GM18498 (cell line): ENCODE measurements at regions not wholly inside any gene's neighbourhood (a gene's known extent, or its start where the extent isn't known, plus 50 kb on each side); places are given as distances from the start of the nearest gene placed in this dataset.

Experiments used
- ATAC-seq: cut with Tn5 transposase; IDR thresholded peaks from one replicate; pipeline ENCODE4 v1.9.1; 2021; ENCODE audit warnings: mild to moderate bottlenecking, moderate library complexity; ENCODE audit not compliant: unreplicated experiment

DNA sequence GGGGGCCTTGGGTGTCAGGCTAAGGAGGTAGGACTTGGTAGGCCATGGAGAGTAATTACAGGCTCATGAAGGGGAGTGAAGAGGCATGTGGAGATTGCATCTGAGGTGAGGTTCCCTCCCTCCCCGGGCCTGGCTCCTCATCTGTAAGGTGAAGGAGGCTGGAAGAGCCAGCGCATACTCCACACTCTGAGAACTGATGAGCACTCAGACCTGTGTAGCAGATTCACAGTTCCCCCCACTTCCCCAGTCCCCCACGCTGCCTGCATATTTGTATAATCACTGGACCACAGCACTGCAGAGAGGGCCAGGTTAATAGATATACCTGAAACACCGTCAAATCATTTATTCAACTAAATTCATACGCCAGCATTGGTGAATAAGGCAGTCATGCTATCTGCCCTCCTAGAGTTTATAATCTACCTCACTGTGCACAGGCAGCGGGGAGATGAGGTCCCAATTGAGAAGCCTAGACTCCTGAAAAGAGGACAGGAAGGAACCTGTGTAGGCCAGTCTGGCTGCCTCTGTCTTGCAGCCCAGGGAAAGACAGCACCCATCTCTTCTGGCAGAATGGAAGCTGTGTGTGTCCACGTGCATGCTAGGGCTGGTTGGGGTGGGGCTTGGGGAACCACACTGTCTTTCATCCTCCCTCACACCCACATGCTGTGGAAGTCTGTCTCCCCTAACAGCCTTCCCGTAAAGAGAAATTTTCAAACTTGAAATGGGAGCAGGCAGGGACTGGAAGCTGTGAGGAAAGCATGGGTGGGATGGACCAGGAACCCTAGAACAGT, 110.6 kb upstream of the ATP1A1 start:
- ATAC-seq = peak; percentile 40

DNA sequence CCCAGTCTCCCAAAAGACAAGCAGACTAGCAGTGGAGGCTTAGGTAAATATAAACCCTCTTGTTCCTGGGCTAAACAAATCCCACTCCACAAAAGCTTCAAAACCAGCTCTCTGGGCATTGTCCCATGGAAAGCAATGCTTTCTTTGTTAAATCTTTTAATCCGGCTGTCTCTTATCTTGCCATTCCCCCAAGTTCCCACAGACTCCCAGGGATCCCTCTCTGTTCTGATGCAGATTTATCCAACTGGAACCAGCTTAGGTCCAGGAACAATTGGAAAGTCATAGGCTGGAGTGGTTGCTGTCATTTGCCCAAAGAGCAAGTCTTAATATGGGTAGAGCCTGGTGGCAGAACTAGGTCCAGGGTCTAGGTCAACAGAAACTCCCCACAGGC, 110.1 kb upstream of the ATP1A1 start:
- ATAC-seq = no peak

GRCh38 chr1:116265931-116266863, 106.8 kb upstream of the ATP1A1 start:
- no peak for ATAC-seq

- ATAC-seq = no peak
Measured at GRCh38 chr1:116266864-116267212, 106.2 kb upstream of the ATP1A1 start.

DNA sequence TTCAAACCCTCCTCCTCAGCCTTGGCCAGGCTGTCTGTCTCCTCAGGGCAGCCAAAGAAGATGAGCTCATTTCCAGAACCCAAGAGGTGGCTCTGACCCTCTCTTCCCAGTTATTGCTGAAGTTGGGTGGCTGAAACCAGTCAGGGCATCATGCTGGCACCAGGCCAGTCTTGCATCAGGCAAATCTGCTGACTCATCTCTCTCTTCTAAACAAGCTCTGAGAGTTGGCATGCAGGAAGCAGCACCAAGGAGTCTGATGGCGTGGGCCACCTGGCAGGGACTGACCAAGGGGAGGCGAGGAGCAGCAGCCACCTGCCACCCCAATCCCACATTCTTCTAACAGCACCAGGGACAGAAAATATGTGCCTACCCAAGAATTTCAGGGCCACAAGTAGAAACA, 104.8 kb upstream of the ATP1A1 start:
- ATAC-seq = no peak

DNA sequence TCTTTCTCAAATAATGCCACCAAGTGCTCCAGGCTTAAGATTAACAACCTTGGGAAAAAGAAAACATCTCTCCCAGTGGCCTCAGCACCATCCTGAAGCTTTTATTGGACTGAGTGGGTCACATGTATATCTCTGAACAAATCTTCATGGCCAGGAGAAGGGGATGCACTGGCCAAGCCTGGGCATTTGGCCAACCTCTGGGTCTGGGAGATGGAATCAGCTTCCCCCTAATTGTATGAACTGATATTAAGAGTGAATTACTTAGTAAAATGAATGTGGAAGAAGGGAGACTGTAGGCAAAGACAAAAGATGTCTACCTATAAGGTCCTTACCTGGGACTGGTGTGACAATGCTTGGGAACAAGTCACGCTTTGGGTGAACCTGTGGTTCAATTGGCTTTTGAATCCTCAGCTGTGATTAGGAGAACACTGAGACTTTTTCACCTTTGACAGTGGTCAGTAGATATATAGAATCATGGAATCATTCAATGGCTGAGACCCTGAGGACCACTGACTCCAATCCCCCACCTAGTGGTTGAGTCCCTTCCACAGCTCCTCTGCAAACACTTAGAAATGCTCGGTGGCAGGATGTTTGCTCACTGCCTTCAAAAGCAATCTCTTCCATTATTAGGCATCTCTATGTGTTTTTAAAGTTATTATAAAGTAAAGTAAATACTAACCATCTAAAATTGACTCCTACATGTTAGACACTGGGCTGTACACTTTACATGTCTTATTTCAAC, 102.6 kb upstream of the ATP1A1 start:
- ATAC-seq = no peak

DNA sequence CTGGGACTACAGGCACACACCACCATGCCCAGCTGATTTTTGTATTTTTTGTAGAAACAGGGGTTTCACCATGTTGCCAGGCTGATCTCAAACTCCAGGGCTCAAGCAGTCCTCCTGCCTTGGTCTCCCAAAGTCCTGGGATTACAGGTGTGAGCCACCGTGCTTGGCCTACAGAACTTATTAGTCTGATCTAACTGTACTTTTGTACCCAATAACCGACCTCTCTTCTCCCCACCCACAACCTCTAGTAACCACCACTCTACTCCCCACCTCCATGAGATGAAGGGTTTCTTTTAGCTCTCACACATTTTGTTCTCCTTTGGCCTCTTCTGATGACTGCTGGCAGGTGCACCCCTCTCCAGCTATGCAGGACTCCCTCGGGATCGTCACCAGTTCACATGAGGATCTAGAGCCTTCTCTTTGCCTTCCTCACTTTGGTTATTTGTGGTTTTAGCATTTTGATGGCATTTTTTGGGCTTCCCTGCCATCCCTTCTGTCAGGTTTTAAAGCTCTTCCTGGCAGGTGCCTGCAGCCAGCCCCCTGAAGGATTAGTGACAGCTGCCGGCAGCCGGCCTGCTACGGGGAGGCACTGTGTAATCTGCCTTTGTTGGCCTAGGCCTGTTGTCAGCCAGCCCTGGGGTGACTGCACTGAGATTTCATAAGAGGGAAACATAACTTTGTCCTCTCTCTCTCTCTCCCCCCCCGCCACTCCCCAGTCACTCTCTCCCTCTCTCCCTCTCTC, 99.8 kb upstream of the ATP1A1 start:
- no peak for ATAC-seq

DNA sequence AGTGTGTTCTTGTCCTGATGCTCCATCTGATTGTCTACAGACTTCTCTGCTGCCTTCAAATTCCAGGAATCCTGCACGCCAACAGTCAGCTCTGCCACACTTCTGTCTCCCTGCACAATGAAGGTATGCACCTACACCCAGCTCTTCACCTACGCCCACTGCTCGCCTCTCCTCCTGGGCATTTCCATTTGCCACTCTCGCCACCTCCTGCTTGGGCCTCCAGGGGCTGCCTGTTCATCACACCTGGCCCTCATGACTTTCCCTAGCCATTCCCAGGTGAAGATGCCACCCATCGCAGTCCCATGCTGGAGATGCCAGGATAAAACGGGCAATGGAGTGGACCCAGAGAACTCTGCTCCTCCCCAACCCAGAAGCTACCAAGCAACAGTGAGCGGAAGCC, 96.5 kb upstream of the ATP1A1 start:
- no peak for ATAC-seq

DNA sequence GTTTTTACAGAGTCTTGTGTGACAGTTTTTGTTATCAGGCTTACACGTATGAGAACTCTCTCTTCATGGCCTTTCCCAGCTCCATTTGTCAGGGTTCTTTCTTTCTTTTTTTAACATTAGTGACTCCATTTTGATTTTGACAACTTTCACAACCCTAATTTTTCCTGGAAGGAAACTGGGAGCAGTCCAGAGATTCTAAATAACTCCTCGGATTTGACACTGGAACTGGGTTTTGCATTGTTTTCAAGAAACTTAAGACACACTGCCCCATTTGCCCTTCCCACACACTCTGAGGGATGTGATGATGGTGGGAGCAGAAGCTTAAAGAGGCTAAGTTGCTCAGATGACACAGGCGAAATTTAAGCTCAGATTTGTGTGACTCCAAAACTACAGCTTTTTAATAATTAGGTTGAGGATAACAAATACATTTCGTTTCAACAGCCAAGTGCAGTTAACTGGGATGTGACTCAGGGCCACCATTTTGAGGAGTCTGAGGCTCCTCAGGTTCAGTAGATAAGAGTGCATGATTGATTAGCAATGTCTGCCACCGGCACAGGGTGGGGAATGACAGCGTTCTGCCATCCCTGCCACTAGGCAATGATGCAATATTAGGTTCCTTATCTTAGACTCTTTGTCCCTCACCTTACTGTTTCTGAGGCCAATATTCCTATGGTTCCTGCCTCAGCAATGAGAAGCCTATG, 95.1 kb upstream of the ATP1A1 start:
- ATAC-seq = no peak

- ATAC-seq = no peak
Measured at GRCh38 chr1:116278541-116278866, 94.5 kb upstream of the ATP1A1 start.

DNA sequence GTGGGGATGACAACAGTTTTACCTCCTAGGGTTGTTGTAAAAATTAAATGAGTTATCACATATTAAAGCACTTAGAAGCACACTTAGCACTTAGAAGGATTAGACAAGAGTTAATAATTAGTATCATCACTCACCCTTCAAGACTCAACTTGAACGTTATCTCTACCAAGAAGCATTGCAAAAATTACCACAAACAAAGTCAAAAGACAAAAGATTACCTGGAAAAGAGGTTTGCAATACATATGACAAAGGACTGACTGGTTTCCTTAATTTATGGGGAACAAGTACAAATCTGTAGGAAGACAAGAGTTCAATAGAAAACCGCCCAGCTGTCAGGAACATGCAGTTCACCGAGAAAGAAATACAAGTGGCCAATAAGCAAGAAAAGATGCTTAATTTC, 93.3 kb upstream of the ATP1A1 start:
- ATAC-seq = no peak

- no peak for ATAC-seq
Measured at GRCh38 chr1:116284819-116285390, 88.1 kb upstream of the ATP1A1 start.

- ATAC-seq = no peak
Measured at GRCh38 chr1:116286541-116286971, 86.5 kb upstream of the ATP1A1 start.

GRCh38 chr1:116287341-116288200, 85.5 kb upstream of the ATP1A1 start:
- no peak for ATAC-seq

DNA sequence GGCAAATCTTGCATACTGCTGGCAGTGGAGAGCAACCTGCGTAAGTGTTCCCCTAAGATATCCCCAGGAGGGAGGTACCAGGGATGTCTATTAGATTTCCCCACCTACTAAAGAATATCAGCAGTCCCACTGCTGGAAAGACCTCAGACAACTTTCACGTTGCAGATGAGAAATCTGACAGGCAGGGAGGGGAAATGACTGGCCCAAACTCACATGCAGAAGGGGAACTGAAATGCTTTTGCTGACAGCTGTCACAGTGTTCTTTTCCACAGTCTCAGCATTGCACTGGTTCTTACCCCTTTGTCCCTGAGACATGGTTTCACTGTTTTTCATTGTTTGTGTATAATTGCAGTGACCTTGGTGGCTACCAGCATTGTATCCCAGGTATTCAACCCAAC, 84.8 kb upstream of the ATP1A1 start:
- peak; percentile 89 for ATAC-seq

- no peak for ATAC-seq
Measured at GRCh38 chr1:116289193-116289592, 83.9 kb upstream of the ATP1A1 start.

DNA sequence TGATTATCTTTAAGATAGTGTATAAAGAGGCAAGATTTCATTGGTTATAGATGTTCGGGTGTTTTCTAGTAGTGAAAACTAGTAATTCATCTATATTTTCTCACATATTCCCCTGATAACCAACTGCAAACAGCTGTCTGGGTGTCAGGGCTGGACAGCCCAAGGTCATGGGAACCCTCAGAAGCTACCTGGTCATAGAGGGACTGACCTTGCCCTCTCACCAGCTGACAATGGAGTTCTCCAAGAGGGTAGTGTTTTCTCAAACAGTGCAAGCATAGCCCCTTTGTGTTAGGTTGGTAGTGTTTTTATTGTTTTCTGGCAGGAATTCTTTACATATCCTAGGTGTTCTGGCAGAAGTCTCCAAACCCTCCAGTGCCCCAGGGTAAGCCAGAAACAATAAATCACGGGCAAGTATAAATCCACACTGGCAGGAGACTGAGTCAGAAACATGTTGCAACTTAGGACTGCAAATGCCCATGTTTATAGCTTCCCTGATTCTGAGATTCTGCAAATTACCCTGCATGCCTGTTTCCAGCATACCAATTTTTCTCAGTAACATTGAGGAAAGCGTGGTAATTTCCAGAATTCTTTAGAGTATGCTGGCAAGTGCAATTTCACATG, 82.8 kb upstream of the ATP1A1 start:
- ATAC-seq = no peak

DNA sequence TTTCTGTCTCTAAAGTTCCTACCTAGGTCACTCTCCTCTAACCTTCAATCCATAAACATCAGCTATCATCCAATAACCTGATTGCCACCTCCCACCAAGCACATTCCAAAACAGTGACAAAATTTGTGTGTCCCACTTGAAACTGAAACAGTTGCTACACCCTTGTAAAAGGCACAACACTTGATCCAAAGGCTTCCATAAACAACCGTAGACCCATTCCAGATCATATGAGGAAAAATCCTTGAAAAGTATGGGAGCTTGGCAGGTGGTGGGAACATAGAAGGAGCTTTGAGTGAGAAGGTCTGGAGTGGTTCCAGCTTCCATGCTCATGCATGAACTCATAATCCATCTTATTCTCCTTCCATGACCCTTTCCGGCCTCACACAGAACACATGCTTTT, 82.0 kb upstream of the ATP1A1 start:
- ATAC-seq = no peak
